HG03060 (cell line): ENCODE measurements at regions not wholly inside any gene's neighbourhood (a gene's known extent, or its start where the extent isn't known, plus 50 kb on each side); places are given as distances from the start of the nearest gene placed in this dataset.

Experiments used
- ATAC-seq: cut with Tn5 transposase; IDR thresholded peaks from one replicate; pipeline ENCODE4 v1.9.1; 2021; ENCODE audit warnings: low read depth, moderate number of reproducible peaks; ENCODE audit not compliant: unreplicated experiment

- no peak for ATAC-seq
Observed at GRCh38 chr18:46400449-46400848, 256.6 kb downstream of the LOXHD1 start.

GRCh38 chr18:46401486-46402070 lies 255.4 kb downstream of the LOXHD1 start:
- no peak for ATAC-seq

- no peak for ATAC-seq
Observed at GRCh38 chr18:46402396-46402795, 254.6 kb downstream of the LOXHD1 start.

- no peak for ATAC-seq
Observed at GRCh38 chr18:46402945-46403344, 254.1 kb downstream of the LOXHD1 start.

- no peak for ATAC-seq
Observed at GRCh38 chr18:46405832-46406538, 251.0 kb downstream of the LOXHD1 start.

- ATAC-seq, result no peak
Observed at GRCh38 chr18:46406539-46406932, 250.5 kb downstream of the LOXHD1 start.

- ATAC-seq, result no peak
Observed at GRCh38 chr18:46407486-46408166, 249.4 kb downstream of the LOXHD1 start.

- no peak for ATAC-seq
Observed at GRCh38 chr18:46408334-46408987, 248.6 kb downstream of the LOXHD1 start.

GRCh38 chr18:46411191-46411828 lies 245.7 kb downstream of the LOXHD1 start:
- no peak for ATAC-seq

- ATAC-seq, result no peak
Observed at GRCh38 chr18:46411867-46412690, 244.9 kb downstream of the LOXHD1 start.

- no peak for ATAC-seq
Observed at GRCh38 chr18:46412916-46413315, 244.1 kb downstream of the LOXHD1 start.

- no peak for ATAC-seq
Observed at GRCh38 chr18:46413684-46414083, 243.3 kb downstream of the LOXHD1 start.

- ATAC-seq, result no peak
Observed at GRCh38 chr18:46414863-46415262, 242.2 kb downstream of the LOXHD1 start.

GRCh38 chr18:46415532-46416252 lies 241.3 kb downstream of the LOXHD1 start:
- no peak for ATAC-seq

- no peak for ATAC-seq
Observed at GRCh38 chr18:46416706-46417638, 240.0 kb downstream of the LOXHD1 start.

- no peak for ATAC-seq
Observed at GRCh38 chr18:46418663-46419260, 238.3 kb downstream of the LOXHD1 start.

- no peak for ATAC-seq
Observed at GRCh38 chr18:46419391-46420141, 237.5 kb downstream of the LOXHD1 start.
